HG02870 (cell line): ENCODE measurements at regions not wholly inside any gene's neighbourhood (a gene's known extent, or its start where the extent isn't known, plus 50 kb on each side); places are given as distances from the start of the nearest gene placed in this dataset.

ENCODE experiments used
- ATAC-seq: cut with Tn5 transposase; IDR thresholded peaks from one replicate; pipeline ENCODE4 v1.9.1; 2021; ENCODE audit warnings: mild to moderate bottlenecking, moderate library complexity; ENCODE audit not compliant: unreplicated experiment

GRCh38 chr6:4563156-4563555, 213.0 kb upstream of the CDYL start:
- no peak for ATAC-seq

- ATAC-seq: no peak
Measured at GRCh38 chr6:4561773-4562400, 214.3 kb upstream of the CDYL start.

GRCh38 chr6:4561078-4561435, 215.1 kb upstream of the CDYL start:
- no peak for ATAC-seq

DNA sequence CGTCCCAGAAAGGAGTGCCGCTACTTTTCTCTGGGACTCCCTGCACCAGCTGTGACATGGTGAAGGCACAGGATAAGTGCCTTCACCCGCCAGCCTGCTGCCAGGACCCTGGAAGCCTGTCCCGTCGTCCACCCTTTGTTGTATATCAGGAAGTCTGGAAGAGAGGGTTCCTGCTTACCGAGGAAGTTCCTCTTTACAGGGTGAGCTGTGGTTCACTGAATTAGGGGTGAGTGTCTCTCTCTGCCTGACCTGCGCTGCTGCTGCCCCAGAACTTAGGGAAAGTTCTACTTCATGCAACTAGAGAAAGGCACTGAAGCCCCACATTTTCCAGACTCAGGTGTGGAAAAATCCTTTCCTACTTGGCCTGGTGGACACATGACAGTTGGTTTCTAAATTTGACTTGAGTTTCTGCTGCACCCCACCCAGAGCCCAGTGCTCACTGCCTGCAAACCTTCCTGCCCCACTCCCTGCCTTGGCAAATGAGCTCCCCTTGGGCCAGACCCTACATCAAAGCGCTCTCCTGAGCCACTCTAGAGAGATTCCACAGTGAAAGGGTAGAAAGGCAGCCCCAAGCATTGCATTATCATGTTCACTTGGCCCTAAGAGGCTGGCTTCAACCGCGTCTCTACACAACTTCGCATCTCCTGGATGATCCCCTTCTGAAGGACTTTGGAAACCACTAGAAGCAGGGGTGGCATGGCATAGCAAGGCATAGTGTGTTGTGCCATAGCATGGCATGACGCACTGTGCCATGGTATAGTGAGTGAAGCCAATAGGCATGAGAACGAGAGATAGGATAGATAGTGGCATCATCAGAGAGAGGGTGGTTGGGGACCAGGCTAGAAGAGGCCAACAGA, 215.8 kb upstream of the CDYL start:
- ATAC-seq: no peak

DNA sequence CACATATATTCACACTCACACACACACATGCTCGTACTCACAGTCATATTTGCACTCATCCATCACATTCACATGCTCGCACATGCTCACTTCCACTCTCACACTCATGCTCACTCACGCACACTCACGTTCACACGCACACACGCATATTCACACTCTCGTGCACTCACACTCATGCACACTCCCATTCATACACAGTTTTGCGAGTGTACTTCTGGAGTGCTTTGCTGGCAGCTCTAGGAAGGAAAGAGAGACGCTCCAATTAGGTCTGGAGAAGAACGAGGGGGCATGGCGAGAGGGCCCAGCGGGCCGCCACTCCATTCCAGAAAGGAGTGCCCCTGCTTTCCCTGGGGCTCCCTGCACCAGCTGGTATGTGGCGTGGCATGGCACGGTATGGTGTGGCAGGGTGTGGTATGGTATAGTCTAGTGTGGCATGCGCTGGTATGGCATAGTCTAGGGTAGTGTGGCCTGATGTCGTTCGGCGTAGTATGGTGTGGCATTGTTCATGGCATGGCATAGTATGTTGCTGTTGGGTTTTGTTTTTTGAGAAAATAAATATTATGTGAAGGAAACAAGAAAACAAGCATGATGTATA, 216.8 kb upstream of the CDYL start:
- no peak for ATAC-seq

- ATAC-seq: no peak
Measured at GRCh38 chr6:4554645-4555044, 221.6 kb upstream of the CDYL start.

DNA sequence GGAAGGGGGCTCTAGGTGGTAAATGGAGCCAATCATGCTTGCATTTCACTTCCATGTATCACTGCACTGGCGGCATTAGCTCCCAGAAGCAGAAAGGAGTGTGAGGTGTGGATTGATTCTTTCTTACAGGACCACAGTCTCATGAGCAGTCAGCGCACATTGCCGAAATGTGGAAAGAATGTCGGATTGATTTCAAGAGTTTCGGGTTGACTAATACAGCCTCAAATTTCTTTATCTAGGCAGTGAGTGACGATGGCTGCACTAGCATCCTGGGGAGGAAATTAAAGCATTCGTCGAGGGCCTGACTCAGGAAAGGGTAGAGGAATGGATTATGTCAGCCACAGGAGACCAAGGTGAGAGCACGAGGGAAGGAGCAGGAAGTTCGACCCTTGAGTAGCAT, 222.8 kb upstream of the CDYL start:
- ATAC-seq: no peak

GRCh38 chr6:4550227-4550597, 226.0 kb upstream of the CDYL start:
- no peak for ATAC-seq

- no peak for ATAC-seq
Measured at GRCh38 chr6:4549556-4550226, 226.5 kb upstream of the CDYL start.

DNA sequence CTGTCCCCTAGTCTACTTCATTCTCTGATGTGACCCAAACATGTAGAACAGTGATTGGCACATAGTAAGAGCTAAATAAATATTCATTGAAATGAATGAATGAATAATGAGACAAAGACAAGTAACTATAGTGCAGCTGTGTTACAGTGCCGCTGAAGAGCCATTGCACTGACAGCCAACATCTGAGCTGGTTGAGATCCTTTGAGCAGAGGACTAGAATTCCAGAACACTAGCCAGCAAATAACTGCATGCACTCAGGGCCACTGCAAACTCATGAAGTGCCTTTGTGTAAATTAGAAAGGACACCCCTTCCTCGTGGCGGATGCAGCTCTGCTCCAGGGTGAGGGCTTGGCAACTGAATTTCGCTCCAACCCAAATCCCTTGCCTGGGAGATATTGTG, 230.3 kb upstream of the CDYL start:
- no peak for ATAC-seq

- ATAC-seq: no peak
Measured at GRCh38 chr6:4543596-4543995, 232.6 kb upstream of the CDYL start.

DNA sequence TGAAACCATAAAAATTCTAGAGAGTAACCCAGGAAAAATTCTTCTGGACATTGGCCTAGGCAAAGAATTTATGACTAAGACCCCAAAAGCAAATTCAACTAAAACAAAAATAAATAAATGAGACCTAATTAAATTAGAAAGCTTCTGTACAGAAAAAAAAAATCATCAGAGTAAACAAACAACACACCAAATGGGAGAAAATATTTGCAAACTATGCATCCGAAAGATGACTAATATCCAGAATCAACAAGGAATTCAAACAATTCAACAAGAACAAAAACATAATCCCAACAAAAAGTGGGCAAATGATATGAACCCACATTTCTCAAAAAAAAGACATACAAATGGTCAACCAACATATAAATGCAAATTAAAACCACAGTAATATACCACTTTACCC, 242.6 kb upstream of the CDYL start:
- no peak for ATAC-seq

DNA sequence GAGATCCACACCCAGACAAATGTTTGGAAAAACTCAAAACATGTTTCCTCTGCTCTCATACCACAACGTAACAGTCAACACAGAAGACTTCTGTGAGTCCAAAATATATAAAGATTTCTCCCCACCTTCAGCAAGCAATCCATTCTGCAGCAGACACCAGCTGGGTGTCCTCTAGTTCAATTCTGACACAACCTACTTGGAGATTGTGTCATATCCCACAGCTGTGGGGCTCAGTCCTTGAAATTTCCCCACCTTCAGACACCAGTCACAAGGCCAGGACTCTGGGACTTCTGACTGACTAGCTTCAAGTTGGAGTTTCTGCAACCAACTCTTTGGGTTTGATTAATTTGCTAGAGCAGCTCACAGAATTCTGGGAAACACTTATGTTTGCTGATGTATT, 244.8 kb upstream of the CDYL start:
- ATAC-seq: no peak

DNA sequence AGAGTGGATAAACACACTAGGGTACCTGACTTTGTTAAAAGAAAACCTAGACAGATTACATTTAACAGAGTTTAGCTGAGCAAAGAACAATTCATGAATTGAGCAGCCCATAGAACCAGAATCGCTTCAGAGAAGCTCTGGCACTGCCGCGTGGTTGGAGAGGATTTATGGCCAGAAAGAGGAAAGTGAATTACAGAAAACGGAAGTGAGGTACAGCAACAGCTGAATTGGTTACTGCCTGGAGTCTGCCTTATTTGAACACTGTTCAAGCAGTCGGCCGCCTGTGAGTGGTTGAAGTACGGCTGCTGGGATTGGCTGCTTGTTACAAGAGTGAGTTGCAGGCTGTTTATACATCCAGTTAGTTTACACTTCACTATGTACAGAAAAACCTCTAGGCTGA, 253.8 kb upstream of the CDYL start:
- no peak for ATAC-seq

DNA sequence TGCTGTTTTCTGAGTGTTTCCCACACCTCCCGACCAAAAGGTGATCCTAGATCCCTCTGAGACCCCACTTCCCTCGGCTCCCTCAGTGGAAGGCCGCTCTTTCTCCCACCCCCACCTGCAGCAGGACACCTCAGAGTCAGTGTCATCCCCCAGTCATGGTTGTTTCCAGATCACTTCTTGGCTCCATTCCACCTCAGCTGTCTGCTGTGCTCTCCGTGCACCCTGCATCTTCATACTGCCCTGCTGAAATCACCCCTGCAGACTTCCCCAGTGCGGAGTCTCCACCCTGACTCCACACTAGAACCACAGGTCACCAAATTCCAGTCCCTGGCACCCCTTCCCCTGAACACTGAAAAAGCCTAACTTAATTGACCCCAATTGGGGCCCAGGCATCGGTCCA, 255.1 kb upstream of the CDYL start:
- ATAC-seq: no peak

GRCh38 chr6:4518506-4518905, 257.7 kb upstream of the CDYL start:
- no peak for ATAC-seq

DNA sequence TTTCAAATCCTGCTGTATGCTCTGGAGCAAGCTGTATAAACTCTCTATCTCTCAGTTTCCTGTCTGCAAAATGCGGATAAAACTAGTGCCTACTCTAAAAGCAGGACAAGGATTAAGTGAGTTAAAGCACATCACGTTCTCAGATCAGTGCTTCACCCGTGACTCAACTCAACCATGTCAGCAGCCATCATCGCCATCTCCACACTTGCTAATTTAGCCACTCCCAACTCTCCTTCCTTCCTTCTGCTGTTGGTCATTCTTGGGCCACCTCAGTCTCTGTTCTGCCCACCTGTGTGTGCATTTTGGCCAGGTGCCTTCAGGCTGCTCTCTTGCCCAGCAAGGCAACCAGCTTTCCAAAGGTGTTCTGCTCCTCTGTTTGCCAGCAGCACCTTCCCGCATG, 260.0 kb upstream of the CDYL start:
- no peak for ATAC-seq

DNA sequence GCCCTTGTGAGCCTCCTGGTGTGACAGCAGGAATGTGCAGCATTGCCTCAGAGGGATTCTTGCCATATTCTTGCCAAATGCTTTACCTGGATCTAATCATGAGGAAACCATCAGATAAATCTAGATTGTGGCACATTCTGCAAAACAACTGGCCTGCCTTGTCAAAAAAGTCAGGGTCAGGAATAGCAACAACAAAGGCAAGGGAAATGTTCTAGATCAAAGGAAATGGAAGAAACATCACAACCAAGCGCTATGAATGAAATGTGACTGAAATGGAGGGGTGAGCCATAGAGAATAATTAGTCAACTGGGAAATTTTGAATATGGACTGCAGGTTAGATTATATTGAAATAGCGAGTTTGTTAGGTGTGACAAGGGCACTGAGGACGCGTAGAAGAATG, 262.6 kb upstream of the CDYL start:
- no peak for ATAC-seq

GRCh38 chr6:4512051-4512471, 264.1 kb upstream of the CDYL start:
- no peak for ATAC-seq

GRCh38 chr6:4511641-4512020, 264.6 kb upstream of the CDYL start:
- no peak for ATAC-seq

DNA sequence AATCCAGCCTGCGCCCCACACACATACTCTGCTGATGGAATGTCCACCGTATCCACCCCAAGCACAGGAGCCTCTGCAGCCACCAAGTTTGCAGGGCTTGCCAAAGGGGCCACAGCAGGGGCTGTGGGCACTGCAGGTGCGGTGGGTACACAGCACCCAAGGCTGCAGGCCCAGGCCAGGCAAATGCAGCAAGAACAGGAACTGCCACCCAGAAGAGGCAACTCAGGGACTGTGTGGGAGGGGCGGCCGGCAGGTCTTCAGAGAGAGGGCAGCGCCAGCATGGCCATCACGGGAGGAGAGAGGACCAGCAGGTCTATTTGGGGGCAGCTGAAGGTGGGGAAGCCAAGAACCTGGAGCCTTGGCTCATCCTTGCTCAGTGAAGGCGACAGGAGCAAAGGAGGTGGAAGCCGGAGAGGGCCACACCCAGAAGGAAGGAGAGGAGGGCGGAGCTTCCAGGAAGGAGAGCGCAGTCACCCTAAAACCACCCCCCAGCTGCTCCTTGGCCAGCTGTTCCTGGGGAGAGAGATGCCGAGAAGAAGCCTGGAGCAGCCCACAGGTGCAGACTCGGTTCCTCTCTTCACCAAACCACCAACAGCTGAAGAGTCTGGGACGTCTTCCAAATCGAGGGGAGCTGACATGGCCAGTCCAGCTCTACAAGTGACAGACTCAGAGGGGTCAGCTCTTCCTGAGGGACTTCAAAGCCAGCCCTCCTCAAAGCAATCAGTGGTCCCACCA, 265.1 kb upstream of the CDYL start:
- ATAC-seq: no peak
